SK-N-SH treated with all-trans-retinoic acid at 6 μM for 48 hours (cell line): ENCODE measurements at regions not wholly inside any gene's neighbourhood (a gene's known extent, or its start where the extent isn't known, plus 50 kb on each side); places are given as distances from the start of the nearest gene placed in this dataset.

Experiments used
- ATAC-seq: fragments of 200-7000 bp; cut with Tn5 transposase; 3 replicates; pipeline ENCODE4 v1.9.1; 2020; ENCODE audit warnings: mild to moderate bottlenecking, moderate library complexity
- ARNTL ChIP-seq: fragments of 450-650 bp; formaldehyde crosslinking; IDR thresholded peaks from 2 replicates; pipeline ENCODE4 v1.5.0; 2020; ENCODE audit warnings: low read depth, mild to moderate bottlenecking, moderate library complexity, borderline replicate concordance
- BACH2 ChIP-seq: fragments of 250-450 bp; sonication (Bioruptor Pico); IDR thresholded peaks from 2 replicates; pipeline ENCODE4 v1.9.0; 2021; ENCODE audit warnings: mild to moderate bottlenecking, borderline replicate concordance
- CSRNP3 ChIP-seq: fragments of 250-450 bp; sonication (Bioruptor Pico); IDR thresholded peaks from 2 replicates; pipeline ENCODE4 v1.5.1; 2021; ENCODE audit warnings: mild to moderate bottlenecking, moderate library complexity
- ESRRG ChIP-seq: fragments of 250-450 bp; sonication (Bioruptor Pico); IDR thresholded peaks from 2 replicates; pipeline ENCODE4 v1.6.1; 2021; ENCODE audit warnings: mild to moderate bottlenecking
- GLIS3 ChIP-seq: fragments of 250-450 bp; sonication (Bioruptor Pico); IDR thresholded peaks from 2 replicates; pipeline ENCODE4 v1.5.0; 2020; ENCODE audit warnings: mild to moderate bottlenecking, moderate library complexity
- ISL1 ChIP-seq: fragments of 250-450 bp; sonication (Bioruptor Pico); IDR thresholded peaks from 2 replicates; pipeline ENCODE4 v2.1.2; 2022; ENCODE audit warnings: mild to moderate bottlenecking, moderate library complexity
- OSR1 ChIP-seq: fragments of 250-450 bp; sonication (Bioruptor Pico); IDR thresholded peaks from 2 replicates; pipeline ENCODE4 v1.8.0; 2022; ENCODE audit warnings: moderate library complexity, mild to moderate bottlenecking, inconsistent platforms
- PATZ1 ChIP-seq: fragments of 250-450 bp; sonication (Bioruptor Pico); IDR thresholded peaks from 2 replicates; pipeline ENCODE4 v1.8.0; 2020; ENCODE audit warnings: mild to moderate bottlenecking, moderate library complexity, borderline replicate concordance
- POU6F1 ChIP-seq: fragments of 250-450 bp; sonication (Bioruptor Pico); IDR thresholded peaks from 2 replicates; pipeline ENCODE4 v1.8.0; 2021; ENCODE audit warnings: low read depth, mild to moderate bottlenecking, moderate library complexity, borderline replicate concordance
- PPARA ChIP-seq: fragments of 250-450 bp; sonication (Bioruptor Pico); IDR thresholded peaks from 2 replicates; pipeline ENCODE4 v1.5.0; 2020; ENCODE audit warnings: mild to moderate bottlenecking, borderline replicate concordance
- RARB ChIP-seq: fragments of 250-450 bp; sonication (Bioruptor Pico); IDR thresholded peaks from 2 replicates; pipeline ENCODE4 v1.8.0; 2021; ENCODE audit warnings: mild to moderate bottlenecking, moderate library complexity
- SNAI2 ChIP-seq: fragments of 250-450 bp; sonication (Bioruptor Pico); IDR thresholded peaks from 2 replicates; pipeline ENCODE4 v1.5.0; 2020; ENCODE audit warnings: mild to moderate bottlenecking, moderate library complexity
- TCF4 ChIP-seq: fragments of 250-450 bp; sonication (Bioruptor Pico); IDR thresholded peaks from 2 replicates; pipeline ENCODE4 v1.8.0; 2021; ENCODE audit warnings: mild to moderate bottlenecking, moderate library complexity, borderline replicate concordance
- TSHZ2 ChIP-seq: fragments of 250-450 bp; sonication (Bioruptor Pico); IDR thresholded peaks from 2 replicates; pipeline ENCODE4 v1.5.0; 2020; ENCODE audit warnings: mild to moderate bottlenecking, moderate library complexity
- ZC3H10 ChIP-seq: fragments of 250-450 bp; sonication (Bioruptor Pico); IDR thresholded peaks from 2 replicates; pipeline ENCODE4 v1.5.1; 2021; ENCODE audit warnings: mild to moderate bottlenecking, moderate library complexity
- ZNF565 ChIP-seq: fragments of 450-650 bp; formaldehyde crosslinking; conservative IDR thresholded peaks from 2 replicates; pipeline ENCODE4 v1.5.0; 2020; ENCODE audit warnings: low read depth, mild to moderate bottlenecking, moderate library complexity
- ZNF70 ChIP-seq: fragments of 450-650 bp; formaldehyde crosslinking; IDR thresholded peaks from 2 replicates; pipeline ENCODE4 v1.5.0; 2020; ENCODE audit warnings: mild to moderate bottlenecking, moderate library complexity
- ZNF8 ChIP-seq: fragments of 450-650 bp; formaldehyde crosslinking; IDR thresholded peaks from 2 replicates; pipeline ENCODE4 v1.5.0; 2020; ENCODE audit warnings: mild to moderate bottlenecking, moderate library complexity

GRCh38 chr4:187274153-187274552 is 550.5 kb upstream of the FAT1 start:
- ATAC-seq: no peak
- no peak for TF ChIP-seq ESRRG (CRISPR knock-in tag)

- ATAC-seq: no peak
- TF ChIP-seq PPARA (CRISPR knock-in tag) (no peak), ZNF8 (CRISPR knock-in tag) (no peak), ARNTL (no peak), ISL1 (CRISPR knock-in tag) (no peak), GLIS3 (CRISPR knock-in tag) (no peak), SNAI2 (CRISPR knock-in tag) (no peak), ZNF70 (CRISPR knock-in tag) (no peak), ZC3H10 (CRISPR knock-in tag) (no peak), BACH2 (no peak), TCF4 (CRISPR knock-in tag) (no peak), POU6F1 (no peak), TSHZ2 (CRISPR knock-in tag) (no peak), RARB (CRISPR knock-in tag) (no peak), CSRNP3 (CRISPR knock-in tag) (no peak), OSR1 (no peak), ZNF565 (no peak), ESRRG (CRISPR knock-in tag) (no peak), PATZ1 (CRISPR knock-in tag) (no peak)
These were observed 553.2 kb upstream of the FAT1 start for GRCh38 chr4:187276736-187277408.

- no peak for TF ChIP-seq BACH2
- TF ChIP-seq TSHZ2 (CRISPR knock-in tag): no peak
- TF ChIP-seq, all 23 proteins: peak for 0
- no peak for ATAC-seq
These were observed 559.7 kb upstream of the FAT1 start for GRCh38 chr4:187283201-187283955.
